ENCODE measurements at regions not wholly inside any gene's neighbourhood (a gene's known extent, or its start where the extent isn't known, plus 50 kb on each side); places are given as distances from the start of the nearest gene placed in this dataset.

GRCh38 chr5:3381206-3381825, 214.3 kb upstream of the IRX1 start:
- no peak overlapping the region for H3K27ac ChIP-seq (ENCODE audit: low read length)
- intact Hi-C loops (cut with micrococcal nuclease), result no loop called here

GRCh38 chr5:3380689-3381088, 214.9 kb upstream of the IRX1 start:
- POLR2A ChIA-PET (ENCODE audit: unreplicated experiment), result no interaction called here
- CTCF ChIA-PET, result no interaction called here
- no peaks in the 10 kb centered on the region for H3K27me3 ChIP-seq (ENCODE audit: low read length)
- H4K20me1 ChIP-seq (ENCODE audit: low read length), result no peaks in the 10 kb centered on the region
- TF ChIP-seq EZH2phosphoT487 (IDR thresholded peaks at IDR 0.05; ENCODE audit: borderline replicate concordance, low read length) (no peak), CTCF (conservative IDR thresholded peaks at IDR 0.05; ENCODE audit: low read depth, low read length) (no peak), EZH2 (IDR thresholded peaks at IDR 0.05; ENCODE audit: low read length, unreplicated experiment) (no peak)
- H3K36me3 ChIP-seq (ENCODE audit: low read depth, low read length), result no peaks in the 10 kb centered on the region
- intact Hi-C loops (cut with micrococcal nuclease), result no loop called here
- no peaks in the 10 kb centered on the region for H3K9me2 ChIP-seq (replicated peaks; ENCODE audit: low read length)
- no peak overlapping the region for H3K4me2 ChIP-seq (ENCODE audit: low read length)
- H3K27ac ChIP-seq (ENCODE audit: low read length), result no peak overlapping the region
- no peak overlapping the region for H2AFZ ChIP-seq (ENCODE audit: low read length)
- BruUV-seq (replicated peaks), result no TSS peak
- DNase-seq (no peak), ATAC-seq (no peak)
- H3K4me1 ChIP-seq (ENCODE audit: insufficient read depth, low read length), result no peaks in the 10 kb centered on the region
- H3K9me3 ChIP-seq (ENCODE audit: low read length), result peaks cover 6% of the 10 kb centered on the region; the same call in 1 of the 2 replicates
- no peak overlapping the region for H3K9ac ChIP-seq (ENCODE audit: low read length)
- H3F3A ChIP-seq (ENCODE audit: low read length, unreplicated experiment), result no peaks in the 10 kb centered on the region
- H3K4me3 ChIP-seq (ENCODE audit: low read length), result no peak overlapping the region
- no peaks in the 10 kb centered on the region for H3K79me2 ChIP-seq (ENCODE audit: low read length)

More at GRCh38 chr5:3381206-3381825, 214.3 kb upstream of the IRX1 start:
- Histone ChIP-seq H3F3A (ENCODE audit: low read length, unreplicated experiment) (no peaks in the 10 kb centered on the region), H3K4me2 (ENCODE audit: low read length) (no peak overlapping the region), H3K4me3 (ENCODE audit: low read length) (no peak overlapping the region), H2AFZ (ENCODE audit: low read length) (no peak overlapping the region), H3K79me2 (ENCODE audit: low read length) (no peaks in the 10 kb centered on the region), H4K20me1 (ENCODE audit: low read length) (no peaks in the 10 kb centered on the region), H3K9ac (ENCODE audit: low read length) (no peak overlapping the region), H3K9me2 (replicated peaks; ENCODE audit: low read length) (no peaks in the 10 kb centered on the region), H3K27me3 (ENCODE audit: low read length) (no peaks in the 10 kb centered on the region), H3K9me3 (ENCODE audit: low read length) (0 out of 2 replicates have a peak, but pooled peaks cover 3% of the 10 kb centered on the region), H3K4me1 (ENCODE audit: insufficient read depth, low read length) (no peaks in the 10 kb centered on the region), H3K36me3 (ENCODE audit: low read depth, low read length) (no peaks in the 10 kb centered on the region)
- ATAC-seq (no peak), DNase-seq (no peak)
- ChIA-PET CTCF (no interaction called here), POLR2A (ENCODE audit: unreplicated experiment) (no interaction called here)
- no TSS peak for BruUV-seq (replicated peaks)
- TF ChIP-seq EZH2 (IDR thresholded peaks at IDR 0.05; ENCODE audit: low read length, unreplicated experiment) (no peak), CTCF (conservative IDR thresholded peaks at IDR 0.05; ENCODE audit: low read depth, low read length) (no peak), EZH2phosphoT487 (IDR thresholded peaks at IDR 0.05; ENCODE audit: borderline replicate concordance, low read length) (no peak)

GRCh38 chr5:3377831-3378230, 217.8 kb upstream of the IRX1 start:
- BruUV-seq (replicated peaks), result no TSS peak
- Histone ChIP-seq H2AFZ (ENCODE audit: low read length) (no peak overlapping the region), H3K27me3 (ENCODE audit: low read length) (no peaks in the 10 kb centered on the region), H3K4me3 (ENCODE audit: low read length) (no peak overlapping the region), H4K20me1 (ENCODE audit: low read length) (no peaks in the 10 kb centered on the region), H3K9me2 (replicated peaks; ENCODE audit: low read length) (no peaks in the 10 kb centered on the region), H3K79me2 (ENCODE audit: low read length) (no peaks in the 10 kb centered on the region), H3K9me3 (ENCODE audit: low read length) (peaks cover 26% of the 10 kb centered on the region), H3K27ac (ENCODE audit: low read length) (no peak overlapping the region), H3K36me3 (ENCODE audit: low read depth, low read length) (no peaks in the 10 kb centered on the region), H3F3A (ENCODE audit: low read length, unreplicated experiment) (no peaks in the 10 kb centered on the region), H3K4me2 (ENCODE audit: low read length) (no peak overlapping the region), H3K9ac (ENCODE audit: low read length) (no peak overlapping the region), H3K4me1 (ENCODE audit: insufficient read depth, low read length) (no peaks in the 10 kb centered on the region)
- POLR2A ChIA-PET (ENCODE audit: unreplicated experiment), result no interaction called here
- intact Hi-C loops (cut with micrococcal nuclease), result no loop called here
- TF ChIP-seq EZH2 (IDR thresholded peaks at IDR 0.05; ENCODE audit: low read length, unreplicated experiment) (no peak), EZH2phosphoT487 (IDR thresholded peaks at IDR 0.05; ENCODE audit: borderline replicate concordance, low read length) (no peak), CTCF (conservative IDR thresholded peaks at IDR 0.05; ENCODE audit: low read depth, low read length) (no peak)
- DNase-seq (no peak), ATAC-seq (no peak)
- CTCF ChIA-PET, result no interaction called here
